ENCODE measurements at regions not wholly inside any gene's neighbourhood (a gene's known extent, or its start where the extent isn't known, plus 50 kb on each side); places are given as distances from the start of the nearest gene placed in this dataset.
"Not testable (repeated sequence)": the region's sequence is repeated elsewhere in the genome, so short reads cannot be mapped to it uniquely, and the experiment has no call there.

DNA sequence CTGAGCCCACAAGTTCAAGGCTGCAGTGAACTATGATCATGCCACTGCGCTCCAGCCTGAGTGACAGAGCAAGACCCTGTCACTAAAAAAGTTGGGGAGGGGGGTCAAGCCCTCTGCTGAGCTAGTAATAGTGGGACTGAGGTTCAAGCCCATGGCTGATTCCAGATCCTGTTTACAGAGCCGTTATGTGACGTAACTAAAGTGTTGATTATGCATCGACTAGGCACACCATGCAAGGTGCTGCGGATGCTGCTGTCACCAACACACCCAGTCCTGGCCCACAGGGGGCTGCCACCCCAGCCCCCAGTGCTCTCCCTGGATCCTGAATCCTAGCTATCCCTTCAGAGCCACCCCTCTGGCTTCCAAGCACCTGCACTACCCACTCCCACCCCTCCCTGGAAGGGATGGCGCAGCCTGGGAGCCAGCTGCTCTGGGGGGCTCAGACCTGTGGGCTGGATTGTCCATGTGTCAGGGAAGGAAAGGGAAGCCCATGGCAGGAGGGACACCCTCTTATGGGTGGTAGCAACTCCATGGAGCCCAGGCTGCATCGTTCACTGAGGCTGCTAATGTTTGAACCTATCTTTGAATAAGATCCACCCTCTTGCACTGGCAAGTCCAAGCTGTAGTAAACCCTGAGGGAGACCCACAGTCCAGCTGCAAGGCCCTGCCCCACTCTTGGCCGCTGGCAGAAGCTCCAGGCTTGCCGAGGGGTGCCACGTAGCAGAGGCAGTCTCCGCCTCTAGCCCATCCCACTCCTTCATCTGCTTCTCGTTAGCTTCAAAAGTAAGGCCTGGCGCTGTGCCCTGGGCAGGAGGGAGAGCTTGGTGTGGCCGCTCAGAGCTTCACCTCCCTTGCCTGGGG, 95.0 kb downstream of the SNX5 start:
- peak; percentile 96 for DNase-seq (ENCODE audit: low read depth)

DNA sequence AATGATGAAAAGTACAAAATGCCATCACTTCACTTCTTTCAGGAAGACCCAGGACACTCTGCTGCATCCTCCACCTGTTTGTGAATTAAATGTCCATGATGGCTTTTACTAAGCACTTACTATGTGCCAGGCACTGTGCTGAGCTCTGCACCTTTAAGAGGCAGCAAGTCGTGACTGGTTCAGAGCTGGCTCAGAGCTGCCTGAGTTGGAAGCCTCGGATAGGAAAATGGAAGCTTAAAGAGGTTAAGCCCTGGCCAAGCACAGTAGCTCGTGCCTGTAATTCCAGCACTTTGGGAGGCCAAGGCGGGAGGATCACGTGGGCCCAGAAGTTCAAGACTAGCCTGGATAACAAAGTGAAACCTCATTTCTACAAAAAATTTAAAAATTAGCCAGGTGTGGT, 95.6 kb downstream of the SNX5 start:
- DNase-seq (ENCODE audit: low read depth), result no peak

GRCh38 chr20:17872434-17872833, 96.2 kb downstream of the SNX5 start:
- no peak for DNase-seq (ENCODE audit: low read depth)

DNA sequence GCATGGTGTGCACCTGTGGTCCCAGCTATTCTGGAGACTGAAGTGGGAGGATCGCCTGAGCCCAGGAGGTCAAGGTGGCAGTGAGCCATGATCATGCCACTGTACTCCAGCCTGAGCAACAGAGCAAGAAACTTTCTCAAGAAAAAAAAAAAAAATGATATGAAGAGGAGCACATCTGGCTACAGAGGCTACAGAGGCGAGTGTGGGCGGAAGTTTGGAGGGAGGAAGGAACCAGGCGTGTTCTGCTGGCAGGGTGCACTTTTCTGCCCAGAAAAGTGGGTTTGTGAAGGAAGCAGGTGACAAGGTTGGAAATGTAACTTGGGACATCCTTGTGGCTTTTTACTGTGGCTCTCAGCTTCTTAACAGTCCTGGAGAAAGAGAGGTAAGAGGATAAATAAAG, 96.7 kb downstream of the SNX5 start:
- DNase-seq (ENCODE audit: low read depth), result no peak

GRCh38 chr20:17871181-17871580, 97.4 kb downstream of the SNX5 start:
- no peak for DNase-seq (ENCODE audit: low read depth)

- no peak for DNase-seq (ENCODE audit: low read depth)
Measured at GRCh38 chr20:17870086-17870740, 98.4 kb downstream of the SNX5 start.

- no peak for DNase-seq (ENCODE audit: low read depth)
Measured at GRCh38 chr20:17869295-17869994, 99.1 kb downstream of the SNX5 start.

DNA sequence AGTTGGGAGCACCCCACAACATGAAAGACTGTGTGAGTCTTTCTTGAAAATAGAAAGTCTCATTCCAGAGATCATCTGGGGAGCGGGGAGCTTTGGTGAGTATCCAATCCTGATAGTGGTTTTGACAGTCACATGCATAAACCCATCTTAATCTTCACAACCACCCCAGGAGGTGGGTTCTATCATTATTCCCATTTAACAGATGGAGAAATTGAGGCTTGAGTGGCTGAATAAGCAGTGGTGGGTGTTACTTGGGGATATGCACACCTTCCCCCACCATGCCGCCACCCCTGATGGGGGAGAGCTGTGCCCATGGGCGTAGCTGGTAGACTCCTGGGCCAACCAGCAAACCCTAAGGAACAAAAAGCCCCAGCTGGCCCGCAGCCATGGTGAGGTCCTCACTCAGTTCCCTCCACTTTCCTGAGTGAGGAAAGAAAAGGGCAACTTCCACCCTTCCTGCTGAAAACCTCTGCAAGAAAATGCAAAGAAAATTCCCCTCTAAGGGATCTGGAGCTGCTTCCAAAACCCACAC, 99.8 kb downstream of the SNX5 start:
- no peak for DNase-seq (ENCODE audit: low read depth)

DNA sequence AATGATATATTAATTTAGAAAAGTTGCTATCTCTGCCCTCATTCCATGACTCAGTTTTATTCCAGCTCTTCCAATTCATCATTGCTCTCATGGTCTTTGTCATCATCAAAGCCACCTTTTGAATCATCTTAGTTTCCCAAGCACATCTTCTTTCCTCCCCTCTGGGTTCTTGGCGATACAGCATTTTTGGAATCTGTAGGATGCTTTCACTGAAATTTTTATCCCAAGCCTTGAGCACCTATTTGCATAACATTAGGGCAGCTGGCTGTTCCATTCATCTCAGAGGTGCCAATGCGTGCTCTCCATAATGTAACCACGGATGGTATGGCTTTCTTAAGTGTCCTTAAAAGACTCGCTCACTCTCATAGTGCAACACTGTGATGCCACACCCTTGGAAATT, 100.4 kb downstream of the SNX5 start:
- DNase-seq (ENCODE audit: low read depth), result no peak

- DNase-seq (ENCODE audit: low read depth), result no peak
Measured at GRCh38 chr20:17867131-17867925, 101.3 kb downstream of the SNX5 start.

- no peak for DNase-seq (ENCODE audit: low read depth)
Measured at GRCh38 chr20:17866234-17867001, 102.2 kb downstream of the SNX5 start.

- no peak for DNase-seq (ENCODE audit: low read depth)
Measured at GRCh38 chr20:17863577-17864292, 104.9 kb downstream of the SNX5 start.

DNA sequence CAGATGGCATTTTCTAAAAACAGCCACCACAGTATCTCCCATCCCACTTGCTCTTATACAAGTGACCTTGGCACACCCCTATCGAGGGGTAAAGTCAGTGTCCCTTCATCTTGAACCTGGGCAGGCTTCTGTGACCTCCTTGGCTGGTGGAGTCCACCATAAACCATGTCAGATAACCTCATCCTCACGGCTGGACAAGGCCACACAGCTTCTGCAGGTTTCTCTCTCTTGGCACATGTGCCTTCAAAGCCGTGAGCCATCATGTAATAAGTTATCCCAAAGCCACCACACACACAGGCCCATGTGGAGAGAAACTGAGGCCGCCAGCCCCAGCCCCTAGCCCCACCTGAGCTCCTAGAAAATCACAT, 105.4 kb downstream of the SNX5 start:
- DNase-seq (ENCODE audit: low read depth), result no peak

GRCh38 chr20:17862171-17862570, 106.4 kb downstream of the SNX5 start:
- DNase-seq (ENCODE audit: low read depth), result no peak

GRCh38 chr20:17861620-17862019, 107.0 kb downstream of the SNX5 start:
- not testable (repeated sequence) for DNase-seq (ENCODE audit: low read depth)

DNA sequence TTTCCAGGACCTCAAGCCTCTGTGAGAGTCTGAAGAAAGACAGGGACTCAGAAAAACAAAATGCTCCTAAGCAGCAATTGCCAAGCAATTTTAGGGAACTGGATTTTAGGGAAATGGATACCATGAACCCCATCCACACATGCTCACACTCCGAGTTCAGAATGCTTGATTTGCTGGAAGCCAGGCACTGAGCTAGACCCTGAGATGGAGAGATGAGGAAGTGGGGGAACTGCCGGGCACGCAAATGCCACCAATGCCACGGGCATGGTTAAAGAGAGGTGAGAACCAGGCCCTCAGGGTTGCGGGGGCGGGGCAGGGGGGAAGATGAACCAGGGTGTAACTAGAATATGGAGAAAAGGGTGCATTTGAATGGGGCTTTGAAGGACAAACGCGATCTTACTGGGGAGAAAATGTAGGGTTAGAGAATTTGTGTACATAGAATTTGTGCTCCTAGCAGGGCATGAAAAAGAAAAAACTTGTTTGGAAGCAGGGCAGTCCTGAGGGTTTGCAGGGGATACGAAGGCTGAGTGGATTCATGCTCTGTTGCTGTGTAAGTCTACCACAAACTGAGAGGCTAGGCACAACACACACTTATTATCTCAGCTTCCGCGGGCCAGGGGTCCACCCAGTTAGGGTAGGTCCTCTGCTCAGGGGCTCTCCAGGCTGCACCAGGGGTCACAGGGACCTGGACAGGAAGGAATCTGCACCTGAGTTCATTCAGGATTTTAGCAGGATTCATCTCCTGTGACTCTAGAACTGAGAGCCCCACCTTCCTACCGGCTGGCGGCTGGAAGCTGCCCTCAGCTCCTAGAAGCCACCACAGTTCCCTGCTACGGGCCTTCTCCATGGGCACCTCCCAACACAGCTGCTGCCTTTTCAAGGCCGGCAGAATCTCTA, 108.0 kb downstream of the SNX5 start:
- no peak for DNase-seq (ENCODE audit: low read depth)

DNA sequence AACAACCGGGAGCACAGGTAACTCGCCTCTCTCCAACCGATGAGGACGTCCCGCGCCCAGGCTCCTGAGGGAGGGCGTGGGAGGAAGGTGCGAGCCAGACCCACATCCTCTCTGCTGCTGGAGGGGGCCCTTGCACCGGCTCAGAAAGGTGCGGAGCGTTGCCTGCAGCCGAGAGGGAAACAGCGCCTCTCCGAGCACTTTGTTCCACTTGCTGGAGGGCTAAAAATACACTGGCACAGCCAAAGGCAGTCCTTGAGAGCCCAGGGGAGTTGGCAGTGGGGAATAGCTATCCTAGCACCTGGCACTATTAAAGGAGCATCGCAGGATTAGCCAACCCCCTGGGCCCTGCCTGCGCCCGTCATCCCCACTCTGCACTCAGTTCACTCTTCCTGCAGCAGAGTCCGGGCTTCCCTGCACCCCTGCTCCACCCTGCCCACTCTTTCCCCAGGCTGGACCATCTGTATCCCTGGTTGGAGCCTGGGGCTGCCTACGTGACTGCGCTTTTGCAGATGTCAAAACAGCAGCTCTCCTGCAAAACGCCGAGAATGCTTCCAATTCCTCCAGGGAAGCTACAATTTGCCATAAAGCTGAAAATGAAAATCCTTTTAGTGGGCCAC, 108.9 kb downstream of the SNX5 start:
- no peak for DNase-seq (ENCODE audit: low read depth)

DNA sequence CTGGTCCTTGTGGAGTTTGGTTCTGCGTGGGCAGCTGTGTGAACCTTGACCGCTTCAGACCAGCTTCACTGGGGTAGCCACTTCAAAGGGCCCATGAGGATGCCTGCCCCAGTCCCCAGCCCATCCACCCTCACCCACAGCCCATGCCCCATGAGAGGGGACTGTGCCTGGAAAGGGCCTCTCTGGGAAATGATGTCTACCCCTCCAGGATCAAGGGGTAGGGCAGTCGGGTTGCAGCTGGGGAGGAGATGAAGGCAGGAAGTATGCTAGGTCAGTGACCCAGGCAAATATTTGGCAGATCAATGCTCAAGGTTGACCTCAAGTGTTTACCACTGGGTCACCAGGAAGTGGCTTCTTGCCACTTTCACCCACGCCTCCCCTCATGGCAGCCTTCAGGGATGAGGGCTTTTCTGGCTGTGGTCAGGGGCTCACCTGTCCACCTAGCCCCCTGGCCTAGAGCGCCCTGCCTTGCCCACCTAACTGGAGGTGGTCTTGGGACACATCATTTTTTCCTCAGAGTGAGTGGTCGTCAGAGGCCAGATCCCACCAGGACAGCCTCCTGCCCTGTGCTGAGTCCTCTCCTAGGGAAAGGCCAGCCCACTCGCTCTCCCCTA, 109.5 kb downstream of the SNX5 start:
- no peak for DNase-seq (ENCODE audit: low read depth)

All from GM04504 (cell line).